ENCODE measurements at regions not wholly inside any gene's neighbourhood (a gene's known extent, or its start where the extent isn't known, plus 50 kb on each side); places are given as distances from the start of the nearest gene placed in this dataset.

DNA sequence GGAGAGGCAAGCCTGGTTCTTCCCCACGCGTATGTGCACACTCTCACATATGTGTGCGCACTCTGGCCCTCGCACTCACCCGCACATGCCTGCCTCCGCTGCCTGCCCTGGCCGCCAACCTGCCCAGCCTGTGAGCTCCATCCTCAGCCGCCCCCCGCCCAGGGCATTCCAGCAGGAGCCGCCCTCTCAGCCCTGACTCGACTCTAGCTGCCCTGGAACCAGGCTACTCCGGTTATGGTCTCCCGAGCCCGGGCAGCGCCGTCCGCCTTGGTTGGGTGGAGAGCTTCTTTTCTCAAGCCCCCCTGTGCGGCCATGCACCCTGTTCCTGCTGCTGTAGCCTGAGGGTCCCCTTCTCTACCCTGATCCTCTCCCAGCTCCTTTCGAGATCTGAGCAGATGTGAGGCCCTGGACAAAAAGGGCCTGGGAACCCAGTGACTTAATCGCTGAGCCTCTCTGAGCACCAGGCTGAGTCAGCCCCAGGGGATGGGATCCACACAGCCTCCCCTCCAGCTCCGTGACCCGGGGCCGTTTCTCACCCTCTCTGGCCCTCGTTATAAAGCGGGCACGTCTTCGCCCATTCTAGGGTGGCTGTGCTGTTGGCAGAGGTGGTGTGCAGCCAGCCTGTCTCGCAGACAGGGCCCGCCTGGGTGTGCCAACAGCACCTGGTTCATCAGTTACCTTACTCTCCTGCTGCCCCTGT, 191.5 kb downstream of the TEX29 start:
- intact Hi-C loops (cut with DNase I, micrococcal nuclease), result no loop called here
- ATAC-seq (no peak), DNase-seq (peak in 1 of 3 donors; percentile 40)
- H3K4me3 ChIP-seq, result no peak overlapping the region
- TF ChIP-seq, protein P1, sequence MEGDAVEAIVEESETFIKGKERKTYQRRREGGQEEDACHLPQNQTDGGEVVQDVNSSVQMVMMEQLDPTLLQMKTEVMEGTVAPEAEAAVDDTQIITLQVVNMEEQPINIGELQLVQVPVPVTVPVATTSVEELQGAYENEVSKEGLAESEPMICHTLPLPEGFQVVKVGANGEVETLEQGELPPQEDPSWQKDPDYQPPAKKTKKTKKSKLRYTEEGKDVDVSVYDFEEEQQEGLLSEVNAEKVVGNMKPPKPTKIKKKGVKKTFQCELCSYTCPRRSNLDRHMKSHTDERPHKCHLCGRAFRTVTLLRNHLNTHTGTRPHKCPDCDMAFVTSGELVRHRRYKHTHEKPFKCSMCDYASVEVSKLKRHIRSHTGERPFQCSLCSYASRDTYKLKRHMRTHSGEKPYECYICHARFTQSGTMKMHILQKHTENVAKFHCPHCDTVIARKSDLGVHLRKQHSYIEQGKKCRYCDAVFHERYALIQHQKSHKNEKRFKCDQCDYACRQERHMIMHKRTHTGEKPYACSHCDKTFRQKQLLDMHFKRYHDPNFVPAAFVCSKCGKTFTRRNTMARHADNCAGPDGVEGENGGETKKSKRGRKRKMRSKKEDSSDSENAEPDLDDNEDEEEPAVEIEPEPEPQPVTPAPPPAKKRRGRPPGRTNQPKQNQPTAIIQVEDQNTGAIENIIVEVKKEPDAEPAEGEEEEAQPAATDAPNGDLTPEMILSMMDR (IDR thresholded peaks at IDR 0.05), result no peak
- H3K4me1 ChIP-seq (ENCODE audit: low read depth), result no peaks in the 10 kb centered on the region
- H3K9me3 ChIP-seq, result no peaks in the 10 kb centered on the region
- no peaks in the 10 kb centered on the region for H3K36me3 ChIP-seq (ENCODE audit: low read depth)

DNA sequence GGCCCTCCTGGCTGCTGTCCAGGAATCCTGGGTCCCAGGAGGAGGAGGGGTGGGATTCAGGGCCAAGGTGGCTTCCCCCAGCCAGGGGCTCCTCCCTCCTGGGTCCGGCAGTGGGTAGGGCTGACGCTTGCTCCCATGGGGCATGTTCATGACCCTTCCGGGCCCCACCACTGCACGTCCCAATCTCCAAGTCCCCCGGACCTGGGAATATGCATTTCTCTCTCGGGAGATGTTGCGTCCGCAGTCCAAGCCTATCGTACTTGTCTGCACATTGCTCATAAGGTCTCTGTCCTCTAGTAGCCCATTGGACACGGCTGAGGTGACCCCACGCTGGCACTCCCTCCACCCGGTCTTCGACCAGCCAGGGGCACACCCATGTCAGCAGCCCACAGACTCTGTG, 192.3 kb downstream of the TEX29 start:
- no peaks in the 10 kb centered on the region for H3K36me3 ChIP-seq (ENCODE audit: low read depth)
- ATAC-seq, result no peak
- TF ChIP-seq, protein P1 (IDR thresholded peaks at IDR 0.05), result no peak
- peak in 1 of 3 donors; percentile 19 for DNase-seq
- no peaks in the 10 kb centered on the region for H3K9me3 ChIP-seq
- H3K4me3 ChIP-seq, result no peak overlapping the region
- intact Hi-C loops (cut with DNase I, micrococcal nuclease), result no loop called here
- H3K4me1 ChIP-seq (ENCODE audit: low read depth), result no peaks in the 10 kb centered on the region

DNA sequence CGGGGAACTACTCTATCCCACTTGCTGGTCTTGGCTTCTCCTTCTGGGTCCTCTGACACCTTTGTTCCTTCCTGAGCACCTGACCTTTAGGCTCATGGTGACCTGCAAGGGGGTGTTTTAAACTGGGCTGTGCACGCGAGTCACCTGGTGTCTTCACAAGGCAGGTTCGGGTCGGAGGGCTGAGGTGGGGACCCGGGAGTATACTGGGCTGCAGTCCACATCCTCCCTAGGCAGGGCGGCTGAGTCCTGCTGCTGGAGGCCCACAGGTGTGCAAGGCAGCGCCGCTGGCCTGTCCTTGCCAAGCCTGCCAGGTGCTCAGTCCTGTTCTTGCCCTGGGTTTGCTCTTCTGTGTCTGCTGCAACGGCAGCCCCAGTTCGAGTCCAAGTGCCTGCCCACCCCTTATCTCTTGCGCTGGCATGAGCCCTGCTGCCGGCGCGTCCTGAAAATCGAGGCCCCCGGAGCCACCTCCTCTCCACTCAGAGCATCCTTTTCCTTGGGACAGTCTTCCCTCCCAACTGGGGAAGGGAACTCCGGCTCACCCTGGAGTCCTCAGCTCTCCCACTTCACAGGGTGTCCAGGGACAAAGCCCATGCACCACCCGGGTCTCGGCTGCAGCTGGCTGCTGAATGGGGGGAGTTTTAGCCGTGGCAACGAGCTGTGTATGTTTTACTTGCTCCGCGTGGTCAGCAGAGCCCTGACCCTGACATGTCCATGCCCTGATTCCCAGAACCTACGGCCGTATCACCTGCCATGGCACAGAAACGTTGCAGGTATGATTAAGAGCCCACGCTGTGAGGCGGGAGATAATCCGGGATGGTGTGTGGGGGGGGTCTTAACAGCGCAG, 193.5 kb downstream of the TEX29 start:
- ATAC-seq (no peak), DNase-seq (peak in 1 of 3 donors; percentile 35)
- no peak overlapping the region for H3K4me3 ChIP-seq
- no peaks in the 10 kb centered on the region for H3K9me3 ChIP-seq
- TF ChIP-seq, protein P1 (IDR thresholded peaks at IDR 0.05), result no peak
- intact Hi-C loops (cut with DNase I, micrococcal nuclease), result no loop called here
- no peaks in the 10 kb centered on the region for H3K4me1 ChIP-seq (ENCODE audit: low read depth)
- H3K36me3 ChIP-seq (ENCODE audit: low read depth), result no peaks in the 10 kb centered on the region

DNA sequence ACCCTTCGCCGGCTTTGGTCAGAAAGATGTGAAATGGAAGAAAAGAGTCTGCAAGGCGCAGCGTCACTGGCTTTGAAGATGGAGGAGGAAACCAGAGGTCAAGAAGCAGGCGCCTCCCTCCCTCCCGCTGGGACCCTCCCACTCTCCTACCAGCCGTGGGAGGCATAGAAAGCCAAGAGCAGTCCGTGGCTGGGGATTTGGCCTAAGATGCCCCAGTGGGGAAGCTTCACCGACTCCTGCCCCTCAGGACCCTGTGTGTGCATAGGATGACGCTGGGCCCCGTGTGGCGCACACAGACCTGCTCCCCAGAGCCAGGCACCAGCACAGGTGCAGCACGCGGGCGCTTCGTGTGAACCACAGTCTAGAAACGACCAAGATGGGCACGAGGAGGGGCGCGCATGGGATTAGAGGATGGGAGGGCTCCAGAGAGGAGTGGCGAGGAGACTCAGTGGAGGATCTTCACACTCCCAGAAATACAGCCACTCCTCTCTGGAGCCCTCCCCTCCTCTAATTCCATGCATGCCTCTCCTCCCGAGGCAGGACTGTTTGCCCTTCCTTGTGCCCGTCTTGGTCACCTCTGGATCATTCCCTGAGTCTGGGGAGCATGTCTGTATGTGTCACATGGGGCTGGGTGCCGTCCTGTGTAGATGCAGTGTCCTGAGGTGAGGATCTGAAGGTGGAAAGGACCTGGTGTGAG, 194.3 kb downstream of the TEX29 start:
- Histone ChIP-seq H3K9me3 (no peaks in the 10 kb centered on the region), H3K36me3 (ENCODE audit: low read depth) (no peaks in the 10 kb centered on the region), H3K4me3 (no peak overlapping the region), H3K4me1 (ENCODE audit: low read depth) (no peaks in the 10 kb centered on the region)
- DNase-seq (peak in 1 of 3 donors; percentile 19), ATAC-seq (no peak)
- intact Hi-C loops (cut with DNase I, micrococcal nuclease), result no loop called here
- TF ChIP-seq, protein P1 (IDR thresholded peaks at IDR 0.05), result no peak

DNA sequence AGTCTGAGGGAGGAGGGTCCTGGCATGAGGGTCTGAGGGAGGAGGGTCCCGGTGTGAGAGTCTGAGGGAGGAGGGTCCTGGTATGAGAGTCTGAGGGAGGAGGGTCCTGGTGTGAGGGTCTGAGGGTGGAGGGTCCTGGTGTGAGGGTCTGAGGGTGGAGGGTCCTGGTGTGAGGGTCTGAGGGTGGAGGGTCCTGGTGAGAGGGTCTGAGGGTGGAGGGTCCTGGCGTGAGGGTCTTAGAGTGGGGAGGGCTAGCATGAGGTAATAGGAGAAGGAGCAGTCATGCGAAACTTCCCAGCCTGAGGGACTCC, 194.8 kb downstream of the TEX29 start:
- TF ChIP-seq, protein P1 (IDR thresholded peaks at IDR 0.05), result no peak
- intact Hi-C loops (cut with DNase I, micrococcal nuclease), result no loop called here
- H3K36me3 ChIP-seq (ENCODE audit: low read depth), result no peaks in the 10 kb centered on the region
- no peak overlapping the region for H3K4me3 ChIP-seq
- ATAC-seq, result no peak
- no peaks in the 10 kb centered on the region for H3K4me1 ChIP-seq (ENCODE audit: low read depth)
- no peaks in the 10 kb centered on the region for H3K9me3 ChIP-seq
- DNase-seq, result peak in 1 of 3 donors; percentile 4

All from mucosa of descending colon (tissue), 3 donors.